ENCODE measurements at regions not wholly inside any gene's neighbourhood (a gene's known extent, or its start where the extent isn't known, plus 50 kb on each side); places are given as distances from the start of the nearest gene placed in this dataset.

- TF ChIP-seq CTCF (IDR thresholded peaks at IDR 0.05) (no peak), EP300 (IDR thresholded peaks at IDR 0.05) (no peak), POLR2A (IDR thresholded peaks at IDR 0.05) (no peak), POLR2AphosphoS5 (IDR thresholded peaks at IDR 0.05) (no peak)
Measured at GRCh38 chr9:14007190-14007769, 306.7 kb downstream of the NFIB start.

Data from gastroesophageal sphincter (tissue), 3 donors.